ENCODE measurements at regions not wholly inside any gene's neighbourhood (a gene's known extent, or its start where the extent isn't known, plus 50 kb on each side); places are given as distances from the start of the nearest gene placed in this dataset.

DNA sequence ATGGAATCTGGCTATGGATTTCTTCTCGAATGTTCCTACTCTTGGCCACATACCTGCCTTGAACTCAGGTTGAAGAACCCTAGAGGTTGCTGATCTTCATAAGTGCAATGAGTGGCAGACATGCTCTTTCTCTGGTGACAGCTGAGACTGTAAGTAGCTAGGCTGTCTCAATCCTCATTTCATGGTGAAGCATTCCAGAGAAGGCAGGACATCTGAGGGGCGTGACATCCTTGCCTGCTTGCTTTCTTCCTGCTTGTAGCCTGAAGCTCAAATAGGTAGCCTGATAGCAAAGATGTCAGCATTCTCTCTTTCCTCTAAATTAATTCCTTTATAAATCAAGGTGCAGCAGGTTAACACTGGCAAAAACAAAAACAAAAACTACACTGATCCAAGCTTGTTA, 114.6 kb upstream of the MAGI3 start:
- TF ChIP-seq BHLHE40 (IDR thresholded peaks at IDR 0.05; ENCODE audit: borderline replicate concordance) (no peak), HDGF (IDR thresholded peaks at IDR 0.05; ENCODE audit: borderline replicate concordance) (no peak), NFRKB (IDR thresholded peaks at IDR 0.05) (no peak), FOXK2 (IDR thresholded peaks at IDR 0.05) (no peak), SP1 (IDR thresholded peaks at IDR 0.05) (no peak), SUZ12 (IDR thresholded peaks at IDR 0.05) (no peak), ELF4 (IDR thresholded peaks at IDR 0.05) (no peak), CTBP1 (IDR thresholded peaks at IDR 0.05; ENCODE audit: borderline replicate concordance) (no peak), ZNF384 (IDR thresholded peaks at IDR 0.05) (no peak), FOXM1 (IDR thresholded peaks at IDR 0.05; ENCODE audit: borderline replicate concordance) (no peak), LEF1 (IDR thresholded peaks at IDR 0.05; ENCODE audit: borderline replicate concordance) (no peak), TARDBP (IDR thresholded peaks at IDR 0.05) (no peak), FOXA1 (IDR thresholded peaks at IDR 0.05) (no peak)
- TF ChIP-seq, protein P1, sequence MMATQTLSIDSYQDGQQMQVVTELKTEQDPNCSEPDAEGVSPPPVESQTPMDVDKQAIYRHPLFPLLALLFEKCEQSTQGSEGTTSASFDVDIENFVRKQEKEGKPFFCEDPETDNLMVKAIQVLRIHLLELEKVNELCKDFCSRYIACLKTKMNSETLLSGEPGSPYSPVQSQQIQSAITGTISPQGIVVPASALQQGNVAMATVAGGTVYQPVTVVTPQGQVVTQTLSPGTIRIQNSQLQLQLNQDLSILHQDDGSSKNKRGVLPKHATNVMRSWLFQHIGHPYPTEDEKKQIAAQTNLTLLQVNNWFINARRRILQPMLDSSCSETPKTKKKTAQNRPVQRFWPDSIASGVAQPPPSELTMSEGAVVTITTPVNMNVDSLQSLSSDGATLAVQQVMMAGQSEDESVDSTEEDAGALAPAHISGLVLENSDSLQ (IDR thresholded peaks at IDR 0.05) = no peak

Data from HEK293T (cell line).